ENCODE measurements at regions not wholly inside any gene's neighbourhood (a gene's known extent, or its start where the extent isn't known, plus 50 kb on each side); places are given as distances from the start of the nearest gene placed in this dataset.

- no peak for TF ChIP-seq CTCF (IDR thresholded peaks at IDR 0.05)
Observed at GRCh38 chr13:111587249-111587648, 266.8 kb downstream of the TEX29 start.

DNA sequence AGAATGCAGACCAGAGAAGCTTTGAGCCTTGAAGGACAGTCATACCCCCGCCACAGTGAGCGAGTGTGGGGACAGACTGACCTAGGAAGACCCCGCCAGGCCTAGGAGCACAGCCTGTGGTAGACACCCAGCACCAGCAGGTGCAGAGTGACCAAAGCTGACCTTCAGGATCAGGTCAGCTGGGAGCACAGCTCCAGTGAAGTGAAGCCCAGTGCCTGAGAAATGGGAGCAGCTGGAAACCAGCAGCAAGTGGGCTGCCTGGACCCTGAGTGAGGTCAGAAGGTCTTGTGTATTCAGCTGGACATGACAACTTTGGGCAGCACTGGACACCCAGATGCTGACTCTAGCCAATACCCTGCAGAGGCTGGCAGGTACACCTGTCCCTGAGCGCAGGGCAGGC is 268.9 kb downstream of the TEX29 start:
- TF ChIP-seq CTCF (IDR thresholded peaks at IDR 0.05), result no peak

DNA sequence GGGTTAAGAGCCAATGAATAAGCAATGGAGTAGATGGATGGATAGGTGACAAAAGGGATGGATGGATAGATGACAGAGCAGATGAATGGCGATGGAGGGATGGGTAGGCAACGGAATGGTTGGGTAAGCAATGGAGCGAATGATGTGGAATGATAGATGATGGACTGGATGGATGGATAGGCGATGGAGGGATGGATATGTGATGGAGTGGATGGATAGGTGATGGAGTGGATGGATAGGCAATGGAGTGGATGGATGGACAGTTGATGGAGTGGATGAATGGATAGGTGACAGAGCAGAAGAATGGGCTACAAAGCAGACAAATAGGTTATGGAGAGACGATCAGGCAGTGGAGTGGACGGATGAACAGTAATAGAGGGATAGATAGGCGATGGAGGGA is 269.6 kb downstream of the TEX29 start:
- TF ChIP-seq CTCF (IDR thresholded peaks at IDR 0.05), result no peak

GRCh38 chr13:111590796-111591195 is 270.4 kb downstream of the TEX29 start:
- no peak for TF ChIP-seq CTCF (IDR thresholded peaks at IDR 0.05)

DNA sequence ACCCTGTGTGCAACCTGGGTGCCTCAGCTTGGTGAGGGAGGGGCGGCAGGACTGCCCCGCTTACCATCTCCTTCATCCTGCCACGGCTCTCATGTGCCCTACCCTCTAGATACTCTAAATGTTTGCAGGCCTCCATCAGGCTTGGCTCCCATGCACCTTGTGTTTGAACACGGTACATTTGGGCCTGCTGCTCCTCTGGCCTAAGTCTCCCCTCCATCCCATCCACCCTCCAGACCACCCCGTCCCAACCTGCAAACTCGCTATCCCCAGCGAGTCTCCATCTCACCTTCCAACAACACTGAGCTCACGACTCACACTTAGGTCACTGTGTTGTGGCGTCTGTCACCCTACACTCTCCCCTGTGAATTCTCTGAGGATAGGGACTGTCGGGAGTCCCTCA is 274.2 kb downstream of the TEX29 start:
- no peak for TF ChIP-seq CTCF (IDR thresholded peaks at IDR 0.05)

DNA sequence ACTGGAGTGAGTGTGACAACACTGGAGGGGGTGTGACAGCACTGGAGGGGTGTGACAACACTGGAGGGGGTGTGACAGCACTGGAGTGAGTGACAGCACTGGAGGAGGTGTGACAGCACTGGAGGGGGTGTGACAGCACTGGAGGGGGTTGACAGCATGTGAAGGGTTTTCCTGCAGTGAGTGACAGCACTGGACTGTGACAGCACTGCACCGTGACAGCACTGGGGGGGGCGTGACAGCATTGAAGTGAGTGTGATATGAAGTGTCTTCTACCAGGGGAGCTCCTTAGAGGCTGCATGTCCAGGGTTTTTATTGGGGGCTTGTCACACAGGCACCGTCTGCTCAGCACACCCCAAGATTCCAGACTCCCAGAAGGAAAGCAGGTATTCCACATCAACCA is 274.8 kb downstream of the TEX29 start:
- TF ChIP-seq CTCF (IDR thresholded peaks at IDR 0.05), result no peak

DNA sequence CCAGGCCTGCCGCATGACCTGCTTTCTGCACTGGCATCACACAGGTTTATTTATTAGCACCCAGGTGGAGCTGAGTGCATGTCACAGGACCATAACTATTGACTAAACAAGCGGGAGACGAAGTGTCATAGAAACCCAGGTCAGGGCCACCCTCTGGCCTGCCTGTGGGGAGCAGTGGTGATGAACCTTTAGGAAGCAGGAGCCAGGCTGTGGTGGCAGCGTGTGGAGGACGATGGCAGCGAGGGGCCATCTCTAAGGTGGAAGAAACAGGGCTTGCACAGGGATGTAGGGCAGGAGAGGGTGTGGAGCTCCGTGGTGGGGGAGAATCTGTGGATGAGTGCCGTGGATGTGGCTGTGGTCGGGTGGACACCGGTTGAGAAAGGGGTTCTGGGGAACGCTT is 275.3 kb downstream of the TEX29 start:
- TF ChIP-seq CTCF (IDR thresholded peaks at IDR 0.05), result no peak

GRCh38 chr13:111597191-111597611 is 276.8 kb downstream of the TEX29 start:
- no peak for TF ChIP-seq CTCF (IDR thresholded peaks at IDR 0.05)
